ENCODE measurements at regions not wholly inside any gene's neighbourhood (a gene's known extent, or its start where the extent isn't known, plus 50 kb on each side); places are given as distances from the start of the nearest gene placed in this dataset.

GRCh38 chr6:156487877-156488276, 289.3 kb upstream of the ARID1B start:
- TF ChIP-seq CTCF (IDR thresholded peaks at IDR 0.05) (no peak), POLR2A (IDR thresholded peaks at IDR 0.05) (no peak)
